Smooth muscle cell (in vitro differentiated cells): ENCODE measurements at regions not wholly inside any gene's neighbourhood (a gene's known extent, or its start where the extent isn't known, plus 50 kb on each side); places are given as distances from the start of the nearest gene placed in this dataset.

Source experiments
- DNase-seq: peaks from one replicate; lab custom pipeline; 2025; ENCODE audit not compliant: unreplicated experiment; lab: John Stamatoyannopoulos, UW
- H2AFZ ChIP-seq: fragments of 200-600 bp; sonication (generic); 2 replicates; pipeline ENCODE4 v1.6.0; 2016; ENCODE audit warnings: antibody characterized with exemption, low read depth, mild to moderate bottlenecking
- H3F3A ChIP-seq: fragments of 200-600 bp; sonication (generic); 2 replicates; pipeline ENCODE4 v1.6.0; 2017; ENCODE audit warnings: antibody characterized with exemption, low read depth
- H3K27ac ChIP-seq: fragments of 200-600 bp; sonication (generic); 2 replicates; pipeline ENCODE4 v1.5.1; 2016; ENCODE audit warnings: low read depth, mild to moderate bottlenecking
- H3K27me3 ChIP-seq: fragments of 200-600 bp; sonication (generic); 2 replicates; pipeline ENCODE4 v1.6.1; 2016; ENCODE audit warnings: low read depth, mild to moderate bottlenecking
- H3K36me3 ChIP-seq: fragments of 200-600 bp; sonication (generic); 2 replicates; pipeline ENCODE4 v1.5.1; 2016; ENCODE audit warnings: low read depth
- H3K4me1 ChIP-seq: fragments of 200-600 bp; sonication (generic); 2 replicates; pipeline ENCODE4 v1.5.1; 2016; ENCODE audit warnings: low read depth
- H3K4me2 ChIP-seq: fragments of 200-600 bp; sonication (generic); 2 replicates; pipeline ENCODE4 v1.6.0; 2016; ENCODE audit warnings: mild to moderate bottlenecking
- H3K4me3 ChIP-seq: fragments of 200-600 bp; sonication (generic); 2 replicates; pipeline ENCODE4 v1.5.1; 2016; ENCODE audit warnings: mild to moderate bottlenecking
- H3K79me2 ChIP-seq: fragments of 200-600 bp; sonication (generic); 2 replicates; pipeline ENCODE4 v1.6.0; 2016; ENCODE audit warnings: low read depth, mild to moderate bottlenecking
- H3K9ac ChIP-seq: fragments of 200-600 bp; sonication (generic); 2 replicates; pipeline ENCODE4 v1.6.0; 2016; ENCODE audit warnings: low read depth
- H3K9me3 ChIP-seq: fragments of 200-600 bp; sonication (generic); replicated peaks from 2 replicates; pipeline ENCODE4 v1.5.1; 2016; ENCODE audit warnings: low read depth
- H4K20me1 ChIP-seq: fragments of 200-600 bp; sonication (generic); 2 replicates; pipeline ENCODE4 v1.6.0; 2016; ENCODE audit warnings: low read depth
- WGBS: methylation state at CpG from one replicate; pipeline ENCODE4 v1.1.7; 2016; ENCODE audit warnings: low lambda C conversion rate; 5-methylcytosine and 5-hydroxymethylcytosine counted together
- TF ChIP-seq, protein P1 (sequence below): fragments of 200-600 bp; sonication (generic); IDR thresholded peaks from 2 replicates; pipeline ENCODE4 v1.5.1; 2017; ENCODE audit warnings: borderline replicate concordance, mild to moderate bottlenecking, antibody characterized with exemption; ENCODE audit not compliant: insufficient read depth, poor library complexity, severe bottlenecking

DNA sequence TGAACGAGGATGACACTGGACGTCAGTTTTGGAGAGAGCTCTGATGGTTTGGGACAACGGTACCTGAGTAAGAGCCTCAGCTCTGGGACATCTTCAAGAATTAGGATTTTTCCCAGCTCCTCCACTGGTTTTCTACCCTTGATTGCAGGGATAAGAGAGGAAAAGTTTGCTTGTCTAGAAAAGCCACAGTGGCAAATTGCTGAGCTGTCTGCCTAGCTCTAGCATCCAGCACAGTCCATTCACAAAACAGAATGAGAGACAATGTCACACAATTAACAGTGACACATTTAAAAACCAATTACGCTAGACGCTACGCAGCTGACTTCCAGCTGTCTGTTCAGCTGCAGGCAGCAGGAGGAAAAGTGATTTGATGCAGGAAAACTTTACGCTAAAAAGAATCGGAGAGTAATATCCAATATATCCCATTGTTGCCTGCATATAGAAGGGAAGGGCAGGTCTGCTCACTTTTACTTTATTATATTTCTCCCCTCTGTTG is 168.1 kb upstream of the PRICKLE1 start:
- H3K27ac ChIP-seq: peak overlapping the region; percentile 85

DNA sequence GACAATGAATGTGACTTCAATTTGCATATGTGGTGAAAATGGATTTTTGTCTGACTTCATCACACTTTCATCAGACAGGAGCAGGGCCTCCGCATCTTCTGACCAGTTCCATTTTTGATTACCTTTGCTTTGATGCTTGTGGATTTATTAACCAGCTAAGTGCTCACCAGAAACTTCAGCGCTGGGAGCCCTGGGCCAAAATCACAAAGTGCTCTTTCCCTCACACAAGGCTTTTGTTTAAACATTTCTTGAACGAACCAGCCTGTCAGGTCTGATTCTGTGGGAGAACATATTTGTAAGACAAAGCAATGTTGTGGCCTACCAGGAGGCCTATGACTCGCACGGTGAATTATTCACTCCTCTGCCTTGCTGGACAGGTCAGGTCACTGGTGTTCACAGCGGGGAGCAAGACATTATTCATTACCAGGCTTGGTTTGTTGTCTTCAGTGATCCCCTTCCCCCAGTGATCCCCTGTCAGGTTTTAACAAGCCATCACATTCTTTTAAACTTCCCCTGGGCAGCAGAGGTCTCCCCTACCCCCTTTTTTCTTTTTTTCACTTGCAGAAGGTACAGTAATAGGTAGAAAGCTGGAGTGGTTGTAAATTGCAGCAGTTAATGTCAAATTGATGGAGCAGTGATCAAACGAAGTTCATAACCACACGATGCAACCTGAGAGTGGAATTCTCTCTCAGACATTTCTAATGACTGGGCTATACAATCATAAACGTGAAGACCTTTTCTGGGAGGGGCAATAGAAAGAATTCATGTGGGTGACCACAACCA is 167.5 kb upstream of the PRICKLE1 start:
- H3K79me2 ChIP-seq: no peaks in the 10 kb centered on the region
- peak overlapping the region; percentile 85 for H3K27ac ChIP-seq
- H3K4me1 ChIP-seq: peaks cover 25% of the 10 kb centered on the region
- TF ChIP-seq, protein P1, sequence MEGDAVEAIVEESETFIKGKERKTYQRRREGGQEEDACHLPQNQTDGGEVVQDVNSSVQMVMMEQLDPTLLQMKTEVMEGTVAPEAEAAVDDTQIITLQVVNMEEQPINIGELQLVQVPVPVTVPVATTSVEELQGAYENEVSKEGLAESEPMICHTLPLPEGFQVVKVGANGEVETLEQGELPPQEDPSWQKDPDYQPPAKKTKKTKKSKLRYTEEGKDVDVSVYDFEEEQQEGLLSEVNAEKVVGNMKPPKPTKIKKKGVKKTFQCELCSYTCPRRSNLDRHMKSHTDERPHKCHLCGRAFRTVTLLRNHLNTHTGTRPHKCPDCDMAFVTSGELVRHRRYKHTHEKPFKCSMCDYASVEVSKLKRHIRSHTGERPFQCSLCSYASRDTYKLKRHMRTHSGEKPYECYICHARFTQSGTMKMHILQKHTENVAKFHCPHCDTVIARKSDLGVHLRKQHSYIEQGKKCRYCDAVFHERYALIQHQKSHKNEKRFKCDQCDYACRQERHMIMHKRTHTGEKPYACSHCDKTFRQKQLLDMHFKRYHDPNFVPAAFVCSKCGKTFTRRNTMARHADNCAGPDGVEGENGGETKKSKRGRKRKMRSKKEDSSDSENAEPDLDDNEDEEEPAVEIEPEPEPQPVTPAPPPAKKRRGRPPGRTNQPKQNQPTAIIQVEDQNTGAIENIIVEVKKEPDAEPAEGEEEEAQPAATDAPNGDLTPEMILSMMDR: no peak
- peak overlapping the region; percentile 54 for H3K4me2 ChIP-seq
- WGBS: 24% methylated on average over 9 of the region's 9 CpGs
- H3K9me3 ChIP-seq: no peaks in the 10 kb centered on the region
- no peaks in the 10 kb centered on the region for H3K36me3 ChIP-seq
- no peak for DNase-seq
- no peaks in the 10 kb centered on the region for H4K20me1 ChIP-seq
- H3K4me3 ChIP-seq: no peak overlapping the region
- peaks cover 9% of the 10 kb centered on the region for H3F3A ChIP-seq
- H3K9ac ChIP-seq: peak overlapping the region; percentile 42
- H2AFZ ChIP-seq: no peak overlapping the region
- no peaks in the 10 kb centered on the region for H3K27me3 ChIP-seq

More for the DNA sequence above, 168.1 kb upstream of the PRICKLE1 start:
- no peak overlapping the region for H2AFZ ChIP-seq
- H3K9ac ChIP-seq: peak overlapping the region; percentile 42
- peaks cover 25% of the 10 kb centered on the region for H3K4me1 ChIP-seq
- H4K20me1 ChIP-seq: no peaks in the 10 kb centered on the region
- peak overlapping the region; percentile 54 for H3K4me2 ChIP-seq
- H3F3A ChIP-seq: peaks cover 9% of the 10 kb centered on the region
- H3K9me3 ChIP-seq: no peaks in the 10 kb centered on the region
- no peaks in the 10 kb centered on the region for H3K27me3 ChIP-seq
- H3K36me3 ChIP-seq: no peaks in the 10 kb centered on the region
- H3K4me3 ChIP-seq: no peak overlapping the region
- WGBS: 53% methylated on average over 8 of the region's 8 CpGs
- no peaks in the 10 kb centered on the region for H3K79me2 ChIP-seq
- TF ChIP-seq, protein P1: no peak
- DNase-seq: no peak

DNA sequence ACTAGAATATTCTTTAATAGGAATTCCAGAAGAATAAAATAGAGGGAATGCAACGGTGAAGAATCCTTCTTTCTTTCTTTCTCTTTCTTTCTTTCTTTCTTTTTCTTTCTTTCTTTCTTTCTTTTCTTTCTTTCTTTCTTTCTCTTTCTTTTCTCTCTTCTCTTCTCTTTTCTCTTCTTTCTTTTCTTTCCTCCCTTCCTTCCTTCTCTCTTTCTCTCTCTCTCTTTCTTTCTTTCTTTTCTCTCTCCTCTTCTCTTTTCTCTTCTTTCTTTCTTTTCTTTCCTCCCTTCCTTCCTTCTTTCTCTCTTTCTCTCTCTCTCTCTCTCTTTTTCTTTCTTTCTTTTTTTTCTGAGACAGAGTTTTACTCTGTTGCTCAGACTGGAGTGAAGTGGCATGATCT is 160.8 kb upstream of the PRICKLE1 start:
- Histone ChIP-seq H2AFZ (no peak overlapping the region), H3K36me3 (no peaks in the 10 kb centered on the region)
- WGBS: 100% methylated on average over 1 of the region's 1 CpG

More for the DNA sequence above, 160.8 kb upstream of the PRICKLE1 start:
- H3K27me3 ChIP-seq: no peaks in the 10 kb centered on the region
- TF ChIP-seq, protein P1: no peak
- no peak overlapping the region for H3K27ac ChIP-seq
- no peaks in the 10 kb centered on the region for H4K20me1 ChIP-seq
- no peaks in the 10 kb centered on the region for H3K4me1 ChIP-seq
- no peak for DNase-seq
- H3K4me2 ChIP-seq: no peak overlapping the region
- no peaks in the 10 kb centered on the region for H3K9me3 ChIP-seq
- no peak overlapping the region for H3K9ac ChIP-seq
- no peaks in the 10 kb centered on the region for H3F3A ChIP-seq
- no peaks in the 10 kb centered on the region for H3K79me2 ChIP-seq
- H3K4me3 ChIP-seq: no peak overlapping the region
